Peyer's patch (tissue), 4 donors: ENCODE measurements at regions not wholly inside any gene's neighbourhood (a gene's known extent, or its start where the extent isn't known, plus 50 kb on each side); places are given as distances from the start of the nearest gene placed in this dataset.

Source experiments
- DNase-seq, 3 donors: peaks; one replicate each; pipeline ENCODE4 v3.0.0-alpha.2; 2017 to 2019
- H3K27ac ChIP-seq, 4 donors: fragments of 200-600 bp; sonication (generic); one replicate each; pipeline ENCODE4 v1.5.1; 2016 to 2019
- H3K27me3 ChIP-seq, 2 donors: fragments of 200-600 bp; sonication (generic); one replicate each; pipeline ENCODE4 v1.5.1; 2019
- H3K36me3 ChIP-seq, 3 donors: fragments of 200-600 bp; sonication (generic); one replicate each; pipeline ENCODE4 v1.5.1; 2016 to 2019
- H3K4me1 ChIP-seq, 4 donors: fragments of 200-600 bp; sonication (generic); one replicate each; pipeline ENCODE4 v1.5.1; 2016 to 2019
- H3K4me3 ChIP-seq, 4 donors: fragments of 200-600 bp; sonication (generic); 1 replicate in 3 of 4; 2 replicates in 1 of 4; pipeline ENCODE4 v1.5.1; 2016 to 2019; ENCODE audit warnings: mild to moderate bottlenecking in 1 of 4
- H3K9me3 ChIP-seq, 4 donors: fragments of 200-600 bp; sonication (generic); one replicate each; pipeline ENCODE4 v1.5.1; 2016 to 2019; ENCODE audit warnings: mild to moderate bottlenecking in 1 of 4
- POLR2A ChIP-seq, 2 donors: fragments of 450-650 bp; IDR thresholded peaks; one replicate each; pipeline ENCODE4 v1.5.1; 2017; ENCODE audit warnings: antibody characterized with exemption in 2 of 2, mild to moderate bottlenecking in 2 of 2, moderate library complexity in 2 of 2
- TF ChIP-seq, protein P1 (sequence below), 6 experiments: fragments of 450-650 bp in 4 of 6; fragments of 200-600 bp in 2 of 6; sonication (generic) in 1 of 6; IDR thresholded peaks; one replicate each; pipeline ENCODE4 v1.5.1; 2017 to 2019; ENCODE audit warnings: antibody characterized with exemption in 6 of 6, mild to moderate bottlenecking in 3 of 6, moderate library complexity in 1 of 6

DNA sequence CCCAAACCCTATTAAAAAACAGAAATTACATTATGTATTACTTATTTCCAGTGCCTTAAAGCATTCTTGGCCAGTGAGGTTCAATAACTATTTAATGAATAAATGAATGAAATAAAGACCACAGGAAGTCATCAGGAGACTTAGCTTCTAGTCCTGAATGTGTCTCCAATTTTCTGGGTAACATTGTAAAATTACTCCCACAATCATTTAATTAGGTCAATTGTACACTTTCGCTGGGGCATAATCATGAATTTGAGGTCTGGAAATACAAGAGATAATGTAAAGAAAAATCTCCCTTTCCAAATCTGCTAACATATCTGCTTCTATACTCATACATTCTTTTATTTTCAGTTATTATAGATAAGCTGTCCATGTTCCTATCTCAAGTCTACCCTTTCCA lies 199.2 kb downstream of the TLR4 start:
- no peaks in the 10 kb centered on the region for H3K9me3 ChIP-seq
- TF ChIP-seq, protein P1, sequence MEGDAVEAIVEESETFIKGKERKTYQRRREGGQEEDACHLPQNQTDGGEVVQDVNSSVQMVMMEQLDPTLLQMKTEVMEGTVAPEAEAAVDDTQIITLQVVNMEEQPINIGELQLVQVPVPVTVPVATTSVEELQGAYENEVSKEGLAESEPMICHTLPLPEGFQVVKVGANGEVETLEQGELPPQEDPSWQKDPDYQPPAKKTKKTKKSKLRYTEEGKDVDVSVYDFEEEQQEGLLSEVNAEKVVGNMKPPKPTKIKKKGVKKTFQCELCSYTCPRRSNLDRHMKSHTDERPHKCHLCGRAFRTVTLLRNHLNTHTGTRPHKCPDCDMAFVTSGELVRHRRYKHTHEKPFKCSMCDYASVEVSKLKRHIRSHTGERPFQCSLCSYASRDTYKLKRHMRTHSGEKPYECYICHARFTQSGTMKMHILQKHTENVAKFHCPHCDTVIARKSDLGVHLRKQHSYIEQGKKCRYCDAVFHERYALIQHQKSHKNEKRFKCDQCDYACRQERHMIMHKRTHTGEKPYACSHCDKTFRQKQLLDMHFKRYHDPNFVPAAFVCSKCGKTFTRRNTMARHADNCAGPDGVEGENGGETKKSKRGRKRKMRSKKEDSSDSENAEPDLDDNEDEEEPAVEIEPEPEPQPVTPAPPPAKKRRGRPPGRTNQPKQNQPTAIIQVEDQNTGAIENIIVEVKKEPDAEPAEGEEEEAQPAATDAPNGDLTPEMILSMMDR (IDR thresholded peaks at IDR 0.05), result no peak
- TF ChIP-seq POLR2A (IDR thresholded peaks at IDR 0.05), result no peak

DNA sequence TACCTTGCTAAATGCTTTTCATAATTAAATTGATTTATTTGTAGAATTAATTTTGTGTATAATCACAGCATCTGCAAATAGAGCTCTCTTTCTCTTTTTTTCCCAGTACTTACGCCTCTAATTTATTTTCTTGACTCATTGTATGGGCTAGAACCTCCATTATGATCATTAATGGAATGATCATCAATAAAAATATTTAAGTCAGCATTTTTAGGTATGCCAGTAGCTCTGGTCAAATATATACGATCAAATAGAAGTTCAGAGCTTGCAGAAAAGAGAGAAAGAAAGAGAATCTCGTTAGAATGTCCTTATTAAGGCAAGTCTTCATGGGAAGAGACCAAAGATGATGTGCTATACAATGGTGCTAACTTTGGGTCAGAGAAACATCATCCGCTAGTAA lies 202.6 kb downstream of the TLR4 start:
- no peak overlapping the region for H3K4me3 ChIP-seq
- H3K9me3 ChIP-seq, result peaks cover 0 to 1% (median 0%) of the 10 kb centered on the region in 4 donors
- H3K36me3 ChIP-seq, result no peaks in the 10 kb centered on the region
- H3K4me1 ChIP-seq, result no peaks in the 10 kb centered on the region
- TF ChIP-seq, protein P1 (IDR thresholded peaks at IDR 0.05), result no peak
- TF ChIP-seq POLR2A (IDR thresholded peaks at IDR 0.05), result no peak
- H3K27ac ChIP-seq, result no peak overlapping the region
- no peaks in the 10 kb centered on the region for H3K27me3 ChIP-seq
- DNase-seq, result no peak

More for the DNA sequence above, 199.2 kb downstream of the TLR4 start:
- Histone ChIP-seq H3K27me3 (no peaks in the 10 kb centered on the region), H3K4me3 (no peak overlapping the region), H3K27ac (no peak overlapping the region), H3K36me3 (no peaks in the 10 kb centered on the region), H3K4me1 (no peaks in the 10 kb centered on the region)
- no peak for DNase-seq

DNA sequence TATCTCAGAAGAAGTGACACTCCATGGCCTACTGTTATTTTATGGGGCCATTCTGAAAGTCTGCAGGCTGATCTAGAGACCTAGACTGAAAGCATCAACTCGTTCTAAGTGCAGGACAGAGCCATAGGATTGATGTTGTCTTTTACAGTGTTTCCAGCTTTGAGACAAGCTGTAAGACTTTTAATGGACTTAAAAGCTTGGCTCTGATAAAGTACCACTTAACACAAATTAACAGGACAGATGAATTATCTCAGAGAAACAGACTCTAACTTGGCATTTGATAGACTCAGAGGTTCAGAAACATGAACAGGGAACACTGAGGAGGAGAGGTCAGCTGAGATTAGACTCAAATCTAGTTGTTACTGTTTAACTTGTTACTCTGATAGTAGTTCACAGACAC lies 203.2 kb downstream of the TLR4 start:
- Histone ChIP-seq H3K36me3 (no peaks in the 10 kb centered on the region), H3K9me3 (peaks cover 0 to 4% (median 0%) of the 10 kb centered on the region in 4 donors), H3K4me1 (no peaks in the 10 kb centered on the region), H3K27me3 (no peaks in the 10 kb centered on the region), H3K27ac (no peak overlapping the region), H3K4me3 (no peak overlapping the region)
- TF ChIP-seq, protein P1 (IDR thresholded peaks at IDR 0.05), result no peak
- no peak for TF ChIP-seq POLR2A (IDR thresholded peaks at IDR 0.05)
- DNase-seq, result no peak

DNA sequence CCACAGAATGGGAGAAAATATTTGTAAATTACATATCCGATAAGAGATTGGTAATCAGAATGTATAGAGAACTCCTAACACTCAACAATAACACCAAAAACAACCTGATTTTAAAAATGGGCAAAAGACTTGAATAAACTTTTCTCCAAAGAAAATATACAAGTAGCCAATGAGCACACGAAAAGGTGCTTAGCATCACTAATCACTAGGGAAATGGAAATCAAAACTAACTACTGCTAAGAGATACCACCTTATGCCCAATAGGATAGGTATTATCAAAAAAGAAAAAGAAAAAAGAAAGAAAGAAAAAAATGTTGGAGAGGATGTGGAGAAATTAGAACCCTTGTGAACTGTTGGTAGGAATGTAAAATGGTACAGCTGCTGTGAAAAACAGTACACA lies 212.1 kb downstream of the TLR4 start:
- Histone ChIP-seq H3K27me3 (no peaks in the 10 kb centered on the region), H3K4me1 (no peaks in the 10 kb centered on the region), H3K9me3 (peaks cover 0 to 4% (median 0%) of the 10 kb centered on the region in 4 donors), H3K27ac (no peak overlapping the region), H3K4me3 (no peak overlapping the region), H3K36me3 (no peaks in the 10 kb centered on the region)
- DNase-seq, result no peak
- TF ChIP-seq, protein P1 (IDR thresholded peaks at IDR 0.05), result no peak
- no peak for TF ChIP-seq POLR2A (IDR thresholded peaks at IDR 0.05)

DNA sequence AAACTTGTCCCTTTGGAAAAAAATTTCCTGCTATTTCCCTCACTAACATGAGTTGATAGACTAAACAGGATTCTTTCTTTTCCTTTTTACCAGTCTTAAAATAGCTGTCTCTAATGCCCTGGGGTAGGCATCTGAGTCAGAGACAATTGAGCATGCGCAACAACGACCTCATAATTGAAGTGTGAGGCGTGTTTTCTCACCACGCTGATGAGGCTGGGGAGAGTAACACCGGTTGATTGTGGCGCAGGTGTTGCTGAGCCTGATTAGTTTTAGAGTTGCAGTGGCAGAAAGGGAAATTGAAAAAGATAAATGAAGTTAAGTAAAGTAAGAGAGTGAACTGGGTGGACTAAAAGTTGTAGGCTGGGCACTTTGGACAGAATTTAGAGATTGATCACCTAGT lies 213.7 kb downstream of the TLR4 start:
- no peak overlapping the region for H3K27ac ChIP-seq
- H3K27me3 ChIP-seq, result no peaks in the 10 kb centered on the region
- no peak for TF ChIP-seq POLR2A (IDR thresholded peaks at IDR 0.05)
- TF ChIP-seq, protein P1 (IDR thresholded peaks at IDR 0.05), result no peak
- no peak for DNase-seq
- no peaks in the 10 kb centered on the region for H3K9me3 ChIP-seq
- H3K36me3 ChIP-seq, result no peaks in the 10 kb centered on the region
- H3K4me1 ChIP-seq, result no peaks in the 10 kb centered on the region
- no peak overlapping the region for H3K4me3 ChIP-seq

- H3K4me1 ChIP-seq, result no peaks in the 10 kb centered on the region
- H3K27ac ChIP-seq, result no peak overlapping the region
- H3K4me3 ChIP-seq, result no peak overlapping the region
- H3K9me3 ChIP-seq, result no peaks in the 10 kb centered on the region
- no peaks in the 10 kb centered on the region for H3K36me3 ChIP-seq
- no peak for DNase-seq
- no peaks in the 10 kb centered on the region for H3K27me3 ChIP-seq
- TF ChIP-seq, protein P1 (IDR thresholded peaks at IDR 0.05), result no peak
- TF ChIP-seq POLR2A (IDR thresholded peaks at IDR 0.05), result no peak
Observed at GRCh38 chr9:117919538-117919937, 215.3 kb downstream of the TLR4 start.
